ENCODE measurements at regions not wholly inside any gene's neighbourhood (a gene's known extent, or its start where the extent isn't known, plus 50 kb on each side); places are given as distances from the start of the nearest gene placed in this dataset.

- H3K27me3 Mint-ChIP-seq (ENCODE audit: low read depth, unreplicated experiment), result peaks cover 10% of the 10 kb centered on the region
- no peaks in the 10 kb centered on the region for H3K4me1 ChIP-seq (ENCODE audit: insufficient read depth, low read length)
Observed at GRCh38 chr5:37899037-37899436, 59.2 kb upstream of the GDNF start.

GRCh38 chr5:37896159-37896558, 56.3 kb upstream of the GDNF start:
- FAIRE-seq (no peak), DNase-seq (ENCODE audit: low read depth) (no peak)
- Mint-ChIP-seq H3K36me3 (ENCODE audit: low read depth, unreplicated experiment) (no peaks in the 10 kb centered on the region), H3K27ac (ENCODE audit: unreplicated experiment) (no peak overlapping the region), H3K27me3 (ENCODE audit: low read depth, unreplicated experiment) (peaks cover 6% of the 10 kb centered on the region), H3K9me3 (ENCODE audit: unreplicated experiment) (no peaks in the 10 kb centered on the region), H3K4me1 (ENCODE audit: low read depth, unreplicated experiment) (peaks cover 8% of the 10 kb centered on the region), H3K4me3 (ENCODE audit: unreplicated experiment) (no peak overlapping the region)
- H4K20me1 ChIP-seq (ENCODE audit: insufficient read depth, low read length), result no peaks in the 10 kb centered on the region
- H3K36me3 ChIP-seq (ENCODE audit: insufficient read depth, low read length), result no peaks in the 10 kb centered on the region
- no peak for TF ChIP-seq CTCF (IDR thresholded peaks at IDR 0.05; ENCODE audit: insufficient read depth, low read depth, low read length)
- no peak for TF ChIP-seq EZH2 (IDR thresholded peaks at IDR 0.05; ENCODE audit: insufficient read depth, low read length)
- H3K4me2 ChIP-seq (ENCODE audit: low read length), result no peak overlapping the region
- H3K4me1 ChIP-seq (ENCODE audit: insufficient read depth, low read length), result no peaks in the 10 kb centered on the region
- no peak overlapping the region for H3K4me3 ChIP-seq (ENCODE audit: insufficient read depth, low read depth, low read length)
- H2AFZ ChIP-seq (ENCODE audit: low read depth, low read length), result no peak overlapping the region
- H3K27ac ChIP-seq (ENCODE audit: low read depth, low read length), result no peak overlapping the region
- no peaks in the 10 kb centered on the region for H3K79me2 ChIP-seq (ENCODE audit: insufficient read depth, low read length)
- H3K9ac ChIP-seq (ENCODE audit: low read length), result no peak overlapping the region
- H3K9me3 ChIP-seq (ENCODE audit: insufficient read depth, low read depth, low read length), result no peaks in the 10 kb centered on the region
- H3K27me3 ChIP-seq (ENCODE audit: insufficient read depth, low read length), result peaks cover 3% of the 10 kb centered on the region

More at GRCh38 chr5:37899037-37899436, 59.2 kb upstream of the GDNF start:
- no peaks in the 10 kb centered on the region for H3K79me2 ChIP-seq (ENCODE audit: insufficient read depth, low read length)
- no peaks in the 10 kb centered on the region for H4K20me1 ChIP-seq (ENCODE audit: insufficient read depth, low read length)
- no peak overlapping the region for H2AFZ ChIP-seq (ENCODE audit: low read depth, low read length)
- Mint-ChIP-seq H3K36me3 (ENCODE audit: low read depth, unreplicated experiment) (peaks cover 2% of the 10 kb centered on the region), H3K4me1 (ENCODE audit: low read depth, unreplicated experiment) (peaks cover 8% of the 10 kb centered on the region), H3K4me3 (ENCODE audit: unreplicated experiment) (no peak overlapping the region), H3K9me3 (ENCODE audit: unreplicated experiment) (peaks cover 4% of the 10 kb centered on the region), H3K27ac (ENCODE audit: unreplicated experiment) (no peak overlapping the region)
- no peak overlapping the region for H3K9ac ChIP-seq (ENCODE audit: low read length)
- no peaks in the 10 kb centered on the region for H3K9me3 ChIP-seq (ENCODE audit: insufficient read depth, low read depth, low read length)
- TF ChIP-seq CTCF (IDR thresholded peaks at IDR 0.05; ENCODE audit: insufficient read depth, low read depth, low read length) (no peak), EZH2 (IDR thresholded peaks at IDR 0.05; ENCODE audit: insufficient read depth, low read length) (no peak)
- FAIRE-seq (no peak), DNase-seq (ENCODE audit: low read depth) (no peak)
- H3K27ac ChIP-seq (ENCODE audit: low read depth, low read length), result no peak overlapping the region
- H3K36me3 ChIP-seq (ENCODE audit: insufficient read depth, low read length), result no peaks in the 10 kb centered on the region
- no peak overlapping the region for H3K4me2 ChIP-seq (ENCODE audit: low read length)
- H3K27me3 ChIP-seq (ENCODE audit: insufficient read depth, low read length), result peaks cover 3% of the 10 kb centered on the region
- no peak overlapping the region for H3K4me3 ChIP-seq (ENCODE audit: insufficient read depth, low read depth, low read length)

GRCh38 chr5:37893434-37894134, 53.7 kb upstream of the GDNF start:
- Mint-ChIP-seq H3K27ac (ENCODE audit: unreplicated experiment) (no peak overlapping the region), H3K4me1 (ENCODE audit: low read depth, unreplicated experiment) (peaks cover 14% of the 10 kb centered on the region), H3K27me3 (ENCODE audit: low read depth, unreplicated experiment) (peaks cover 6% of the 10 kb centered on the region), H3K36me3 (ENCODE audit: low read depth, unreplicated experiment) (no peaks in the 10 kb centered on the region), H3K4me3 (ENCODE audit: unreplicated experiment) (no peak overlapping the region), H3K9me3 (ENCODE audit: unreplicated experiment) (no peaks in the 10 kb centered on the region)
- Histone ChIP-seq H3K9me3 (ENCODE audit: insufficient read depth, low read depth, low read length) (no peaks in the 10 kb centered on the region), H3K4me1 (ENCODE audit: insufficient read depth, low read length) (peaks cover 12% of the 10 kb centered on the region), H3K9ac (ENCODE audit: low read length) (no peak overlapping the region), H3K79me2 (ENCODE audit: insufficient read depth, low read length) (no peaks in the 10 kb centered on the region), H2AFZ (ENCODE audit: low read depth, low read length) (no peak overlapping the region), H3K27me3 (ENCODE audit: insufficient read depth, low read length) (peaks cover 3% of the 10 kb centered on the region), H3K27ac (ENCODE audit: low read depth, low read length) (no peak overlapping the region), H4K20me1 (ENCODE audit: insufficient read depth, low read length) (no peaks in the 10 kb centered on the region), H3K4me3 (ENCODE audit: insufficient read depth, low read depth, low read length) (no peak overlapping the region), H3K36me3 (ENCODE audit: insufficient read depth, low read length) (no peaks in the 10 kb centered on the region), H3K4me2 (ENCODE audit: low read length) (no peak overlapping the region)
- FAIRE-seq (no peak), DNase-seq (ENCODE audit: low read depth) (no peak)
- TF ChIP-seq CTCF (IDR thresholded peaks at IDR 0.05; ENCODE audit: insufficient read depth, low read depth, low read length), result no peak
- TF ChIP-seq EZH2 (IDR thresholded peaks at IDR 0.05; ENCODE audit: insufficient read depth, low read length), result no peak
